OCI-M1 (cell line): ENCODE measurements at regions not wholly inside any gene's neighbourhood (a gene's known extent, or its start where the extent isn't known, plus 50 kb on each side); places are given as distances from the start of the nearest gene placed in this dataset.

Experiments used
- DNase-seq: peaks from one replicate; lab custom pipeline; 2025; lab: John Stamatoyannopoulos, UW

DNA sequence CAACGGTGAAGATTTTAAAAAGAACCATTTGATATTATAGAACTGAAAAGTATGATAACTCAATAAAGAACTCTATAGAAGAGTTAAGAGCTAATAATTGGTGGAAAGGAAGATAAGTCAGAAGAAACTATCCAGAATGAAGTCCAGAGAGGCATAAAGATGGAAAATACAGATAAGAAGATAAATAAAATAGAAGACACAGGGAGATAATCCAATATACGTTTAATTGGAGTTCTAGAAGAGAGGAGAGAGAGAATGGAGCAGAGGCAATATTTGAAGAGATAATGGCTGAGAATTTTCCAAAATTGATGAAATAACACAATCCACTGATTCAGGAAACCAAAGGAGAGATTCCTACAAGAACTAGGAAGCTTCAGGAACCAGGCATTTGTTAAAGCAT lies 49.8 kb upstream of the EPHB3 start:
- no peak for DNase-seq
